ENCODE measurements at regions not wholly inside any gene's neighbourhood (a gene's known extent, or its start where the extent isn't known, plus 50 kb on each side); places are given as distances from the start of the nearest gene placed in this dataset.

- ATAC-seq (ENCODE audit: low read depth) (no peak), DNase-seq (ENCODE audit: low spot score) (no peak)
- no peaks in the 10 kb centered on the region for H3K9me3 ChIP-seq (ENCODE audit: severe bottlenecking)
- H3K4me1 ChIP-seq (ENCODE audit: insufficient read depth, poor library complexity, severe bottlenecking) = peaks cover 11% of the 10 kb centered on the region
- no peak overlapping the region for H3K4me3 ChIP-seq (ENCODE audit: severe bottlenecking)
- no peak overlapping the region for H3K27ac ChIP-seq (ENCODE audit: poor library complexity, severe bottlenecking)
- TF ChIP-seq, protein P1, sequence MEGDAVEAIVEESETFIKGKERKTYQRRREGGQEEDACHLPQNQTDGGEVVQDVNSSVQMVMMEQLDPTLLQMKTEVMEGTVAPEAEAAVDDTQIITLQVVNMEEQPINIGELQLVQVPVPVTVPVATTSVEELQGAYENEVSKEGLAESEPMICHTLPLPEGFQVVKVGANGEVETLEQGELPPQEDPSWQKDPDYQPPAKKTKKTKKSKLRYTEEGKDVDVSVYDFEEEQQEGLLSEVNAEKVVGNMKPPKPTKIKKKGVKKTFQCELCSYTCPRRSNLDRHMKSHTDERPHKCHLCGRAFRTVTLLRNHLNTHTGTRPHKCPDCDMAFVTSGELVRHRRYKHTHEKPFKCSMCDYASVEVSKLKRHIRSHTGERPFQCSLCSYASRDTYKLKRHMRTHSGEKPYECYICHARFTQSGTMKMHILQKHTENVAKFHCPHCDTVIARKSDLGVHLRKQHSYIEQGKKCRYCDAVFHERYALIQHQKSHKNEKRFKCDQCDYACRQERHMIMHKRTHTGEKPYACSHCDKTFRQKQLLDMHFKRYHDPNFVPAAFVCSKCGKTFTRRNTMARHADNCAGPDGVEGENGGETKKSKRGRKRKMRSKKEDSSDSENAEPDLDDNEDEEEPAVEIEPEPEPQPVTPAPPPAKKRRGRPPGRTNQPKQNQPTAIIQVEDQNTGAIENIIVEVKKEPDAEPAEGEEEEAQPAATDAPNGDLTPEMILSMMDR (IDR thresholded peaks at IDR 0.05; ENCODE audit: poor library complexity, severe bottlenecking) = no peak
- no peaks in the 10 kb centered on the region for H3K36me3 ChIP-seq (ENCODE audit: low read depth)
- no peaks in the 10 kb centered on the region for H3K27me3 ChIP-seq (ENCODE audit: insufficient read depth, poor library complexity, severe bottlenecking)
Measured at GRCh38 chr5:54362434-54362833, 52.1 kb upstream of the ARL15 start.

DNA sequence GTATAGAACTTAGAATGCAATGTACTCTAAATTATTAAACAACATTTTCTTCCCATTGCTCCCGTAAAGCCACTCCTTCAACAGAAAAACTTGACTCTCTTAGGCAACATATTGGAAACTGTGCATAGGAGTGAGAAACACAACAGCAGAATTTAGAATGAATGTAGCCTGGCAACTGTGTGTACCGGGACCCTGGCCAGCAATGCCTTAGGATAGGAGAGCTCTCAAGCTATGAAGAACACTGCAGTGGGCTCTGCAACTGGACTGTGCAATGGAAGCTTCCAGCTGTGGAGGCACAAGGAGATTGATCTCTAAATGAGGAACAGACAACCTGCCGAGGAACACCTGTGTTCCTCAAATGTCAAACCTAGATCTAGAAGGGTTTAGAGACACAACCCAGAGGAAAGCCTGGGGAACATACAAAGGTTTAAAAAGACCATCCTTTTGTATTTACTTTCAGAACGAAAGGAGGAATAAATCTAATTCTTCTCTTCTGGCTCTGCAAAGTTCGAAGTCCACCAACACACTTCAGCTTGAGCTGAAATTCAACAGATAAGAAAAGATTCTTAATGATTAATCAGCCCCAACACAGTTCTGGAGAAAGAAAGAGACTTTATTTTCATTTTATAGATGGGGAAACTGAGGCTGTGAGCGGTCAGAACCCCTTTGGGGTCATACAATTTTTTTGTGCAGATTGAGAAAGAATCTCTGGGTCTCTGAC is 51.5 kb upstream of the ARL15 start:
- Histone ChIP-seq H3K27me3 (ENCODE audit: insufficient read depth, poor library complexity, severe bottlenecking) (no peaks in the 10 kb centered on the region), H3K9me3 (ENCODE audit: severe bottlenecking) (no peaks in the 10 kb centered on the region), H3K4me1 (ENCODE audit: insufficient read depth, poor library complexity, severe bottlenecking) (peaks cover 11% of the 10 kb centered on the region), H3K36me3 (ENCODE audit: low read depth) (no peaks in the 10 kb centered on the region), H3K27ac (ENCODE audit: poor library complexity, severe bottlenecking) (no peak overlapping the region), H3K4me3 (ENCODE audit: severe bottlenecking) (no peak overlapping the region)
- DNase-seq (ENCODE audit: low spot score) = no peak
- ATAC-seq (ENCODE audit: low read depth) = no peak
- TF ChIP-seq, protein P1 (IDR thresholded peaks at IDR 0.05; ENCODE audit: poor library complexity, severe bottlenecking) = no peak

GRCh38 chr5:54360925-54361662 is 50.7 kb upstream of the ARL15 start:
- Histone ChIP-seq H3K9me3 (ENCODE audit: severe bottlenecking) (no peaks in the 10 kb centered on the region), H3K4me1 (ENCODE audit: insufficient read depth, poor library complexity, severe bottlenecking) (peaks cover 11% of the 10 kb centered on the region), H3K36me3 (ENCODE audit: low read depth) (no peaks in the 10 kb centered on the region), H3K27me3 (ENCODE audit: insufficient read depth, poor library complexity, severe bottlenecking) (no peaks in the 10 kb centered on the region), H3K4me3 (ENCODE audit: severe bottlenecking) (no peak overlapping the region), H3K27ac (ENCODE audit: poor library complexity, severe bottlenecking) (peak overlapping the region; percentile 30)
- DNase-seq (ENCODE audit: low spot score) (no peak), ATAC-seq (ENCODE audit: low read depth) (no peak)
- TF ChIP-seq, protein P1 (IDR thresholded peaks at IDR 0.05; ENCODE audit: poor library complexity, severe bottlenecking) = no peak
